AG09309 (cell line): ENCODE measurements at regions not wholly inside any gene's neighbourhood (a gene's known extent, or its start where the extent isn't known, plus 50 kb on each side); places are given as distances from the start of the nearest gene placed in this dataset.

Experiments
- DNase-seq: peaks from one replicate; pipeline ENCODE4 v3.0.0-alpha.2; 2010; ENCODE audit warnings: low read depth
- H3K4me3 ChIP-seq: 2 replicates; pipeline ENCODE4 v1.5.1; 2011; ENCODE audit warnings: mild to moderate bottlenecking, low read depth, low read length, moderate library complexity; ENCODE audit not compliant: control insufficient read depth
- CTCF ChIP-seq: IDR thresholded peaks from 2 replicates; pipeline ENCODE4 v1.5.1; 2011; ENCODE audit warnings: mild to moderate bottlenecking, low read depth, low read length, inconsistent platforms; ENCODE audit not compliant: insufficient read depth, control insufficient read depth; ENCODE audit errors: missing control alignments

GRCh38 chr6:77979204-77979603 lies 326.4 kb downstream of the MEI4 start:
- no peak overlapping the region for H3K4me3 ChIP-seq
- no peak for TF ChIP-seq CTCF
- DNase-seq: no peak

DNA sequence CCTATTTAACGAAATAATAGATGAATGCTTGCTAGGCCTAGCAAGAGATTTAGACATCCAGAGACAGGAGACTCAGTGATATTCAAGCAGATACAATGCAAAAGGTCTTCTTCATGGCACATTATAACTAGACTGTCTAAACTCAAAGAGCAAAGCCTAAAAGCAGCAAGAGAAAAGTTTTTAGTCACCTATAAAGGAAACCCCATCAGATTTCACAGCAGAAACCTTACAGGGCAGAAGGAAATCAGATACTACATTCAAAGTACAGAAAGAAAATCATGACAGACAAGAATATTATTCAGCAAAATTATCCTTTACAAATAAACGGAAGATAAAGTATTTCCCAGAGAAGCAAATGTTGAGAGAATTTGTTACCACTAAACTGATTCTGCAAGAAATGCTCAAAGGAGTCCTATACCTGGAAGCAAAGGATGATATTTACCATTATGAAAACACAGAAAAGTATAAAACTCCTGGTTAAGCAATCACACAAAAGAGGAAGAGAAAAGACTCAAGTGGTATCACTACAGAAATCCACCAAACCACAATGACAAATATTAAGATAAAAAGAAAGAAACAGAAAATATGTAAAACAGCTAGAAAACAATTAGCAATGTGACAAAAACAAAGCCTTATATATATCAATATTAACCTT lies 333.7 kb downstream of the MEI4 start:
- H3K4me3 ChIP-seq: no peak overlapping the region
- no peak for TF ChIP-seq CTCF
- DNase-seq: no peak

DNA sequence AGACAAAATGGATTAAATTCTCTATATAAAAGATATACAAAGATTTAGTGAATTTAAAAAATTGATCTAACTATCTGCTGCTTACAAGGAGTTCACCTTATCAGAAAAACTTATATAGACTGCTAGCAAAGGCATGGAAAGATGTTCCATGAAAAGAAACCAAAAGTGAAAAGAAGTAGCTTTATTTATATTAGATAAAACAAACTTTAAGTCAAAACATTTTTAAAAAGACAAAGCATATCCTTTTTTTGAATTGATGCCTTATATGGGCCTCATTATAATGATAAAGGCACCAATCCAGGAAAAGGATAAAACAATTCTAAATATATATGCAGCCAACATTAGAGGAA lies 334.2 kb downstream of the MEI4 start:
- DNase-seq: no peak
- no peak overlapping the region for H3K4me3 ChIP-seq
- TF ChIP-seq CTCF: no peak

DNA sequence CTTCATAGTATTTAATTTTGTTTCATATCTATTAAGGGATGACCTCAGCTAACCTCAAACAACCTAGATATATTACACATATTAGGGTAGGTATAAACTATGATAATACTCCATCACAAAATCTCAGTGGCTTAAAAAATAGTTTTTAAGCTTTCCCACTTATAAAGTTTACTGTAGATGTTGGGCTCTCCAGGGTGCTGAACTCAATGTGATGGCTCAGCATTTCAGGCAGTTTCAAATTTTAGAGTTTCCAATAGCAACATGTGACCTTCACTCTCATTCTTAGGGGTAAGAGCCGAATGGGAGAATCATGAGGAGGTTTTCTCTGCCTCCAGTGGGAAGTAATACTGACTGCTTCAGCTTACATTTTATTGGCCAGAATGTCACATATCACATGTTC lies 357.3 kb downstream of the MEI4 start:
- DNase-seq: no peak
- no peak overlapping the region for H3K4me3 ChIP-seq
- no peak for TF ChIP-seq CTCF

DNA sequence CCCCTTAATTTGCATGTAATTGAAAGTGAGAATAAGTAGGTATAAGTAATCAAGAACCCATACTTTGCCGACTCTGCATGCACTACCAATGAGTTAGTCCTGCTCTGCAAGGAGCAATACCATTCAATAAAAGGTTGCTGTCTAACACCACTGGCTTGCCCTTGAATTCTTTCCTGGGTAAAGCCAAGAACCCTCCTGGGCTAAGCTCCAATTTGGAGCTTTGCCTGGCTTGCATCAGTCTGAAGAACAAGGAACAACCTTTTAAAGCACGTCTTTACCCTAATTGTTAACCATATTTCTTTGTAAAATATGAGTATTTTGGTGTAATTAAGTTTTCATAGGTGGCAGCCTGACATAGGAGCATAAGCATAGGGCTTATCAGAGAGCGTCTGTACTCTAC lies 367.7 kb downstream of the MEI4 start:
- H3K4me3 ChIP-seq: no peak overlapping the region
- no peak for DNase-seq
- TF ChIP-seq CTCF: no peak

DNA sequence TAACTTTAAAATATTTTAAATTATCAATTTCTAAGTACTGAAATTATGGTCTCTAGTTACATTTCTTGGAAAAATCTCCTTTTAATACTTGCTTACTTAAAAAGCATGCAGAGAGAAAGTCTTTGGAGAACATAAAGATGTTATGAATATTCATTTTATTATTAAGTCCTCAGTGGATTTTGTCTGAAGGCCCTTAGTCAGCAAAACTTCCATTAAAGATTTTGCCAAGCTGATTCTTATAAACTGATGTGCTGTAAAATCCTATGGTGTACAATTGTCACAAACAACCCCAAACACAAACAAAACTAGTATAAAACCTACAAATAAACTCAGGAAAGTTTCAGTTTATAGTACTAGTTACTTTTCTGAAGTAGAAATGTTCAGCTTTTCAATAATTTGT lies 372.7 kb downstream of the MEI4 start:
- TF ChIP-seq CTCF: no peak
- no peak overlapping the region for H3K4me3 ChIP-seq
- DNase-seq: no peak

DNA sequence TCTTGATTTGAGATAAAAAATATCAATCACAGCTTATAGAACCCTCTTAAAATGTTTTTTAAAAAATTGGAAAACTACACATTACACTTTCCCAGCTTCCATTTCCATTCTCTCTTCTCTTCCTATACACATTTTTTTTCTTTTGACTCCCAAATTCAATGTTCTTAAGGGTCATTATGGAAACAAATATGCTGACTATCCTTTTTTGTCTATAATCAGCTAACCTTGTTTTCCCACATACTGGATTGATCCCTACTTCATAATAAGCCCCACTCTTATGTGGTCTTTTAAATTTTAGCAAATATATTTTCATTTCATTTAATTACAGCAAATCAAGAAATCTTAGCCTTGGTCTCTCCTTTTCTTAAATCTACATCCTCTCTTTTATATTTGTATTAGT lies 378.4 kb downstream of the MEI4 start:
- no peak for DNase-seq

More for the DNA sequence above, 378.4 kb downstream of the MEI4 start:
- no peak overlapping the region for H3K4me3 ChIP-seq
- TF ChIP-seq CTCF: no peak
